ENCODE measurements at regions not wholly inside any gene's neighbourhood (a gene's known extent, or its start where the extent isn't known, plus 50 kb on each side); places are given as distances from the start of the nearest gene placed in this dataset.
A peak's percentile ranks its signal among the peaks of the same experiment; 100 is the strongest.

DNA sequence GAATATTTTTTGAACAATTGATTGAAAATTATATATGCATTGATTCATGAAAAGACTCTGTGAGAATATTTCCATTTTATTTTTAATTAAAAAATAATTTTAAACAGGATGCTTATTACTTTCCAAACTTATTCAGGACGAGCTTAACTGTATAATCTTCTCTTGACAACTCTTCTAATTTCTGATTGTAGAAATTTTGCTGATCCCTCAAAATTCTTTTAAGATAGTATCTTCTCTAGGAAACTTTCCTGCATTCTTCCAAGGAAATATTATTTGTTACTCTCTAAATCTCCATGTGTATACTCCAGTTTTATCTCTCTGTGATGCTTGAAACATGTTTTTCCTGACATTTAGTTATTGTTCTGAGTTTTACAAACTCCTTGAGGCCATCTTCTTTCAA, 197.2 kb downstream of the BCHE start:
- no peaks in the 10 kb centered on the region for H3K36me3 ChIP-seq (ENCODE audit: control insufficient read depth, insufficient read depth, low read length)
- H3K27ac ChIP-seq (ENCODE audit: insufficient read depth, low read length), result no peak overlapping the region
- no peaks in the 10 kb centered on the region for H3K9me1 ChIP-seq (ENCODE audit: insufficient read depth, low read length)
- H3K23ac ChIP-seq (ENCODE audit: low read depth, low read length), result no peak overlapping the region
- no peak overlapping the region for H3K18ac ChIP-seq (ENCODE audit: low read depth, low read length)
- dilution Hi-C loops (cut with HindIII; ENCODE audit: low sequenced_read_pairs, unreplicated experiment) (no loop called here), in situ Hi-C loops (cut with MboI; ENCODE audit: low sequenced_read_pairs) (no loop called here), intact Hi-C loops (cut with micrococcal nuclease) (no loop called here)
- no peak overlapping the region for H2AK5ac ChIP-seq (ENCODE audit: low read depth, low read length)
- no peak overlapping the region for H3K14ac ChIP-seq (replicated peaks; ENCODE audit: low read depth, low read length)
- H3K27me3 ChIP-seq (ENCODE audit: control insufficient read depth, insufficient read depth, low read length), result no peaks in the 10 kb centered on the region
- ChIA-PET POLR2A (ENCODE audit: unreplicated experiment) (no interaction called here), CTCF (no interaction called here)
- no peak overlapping the region for H3K4me3 ChIP-seq (ENCODE audit: insufficient read depth, low read depth, low read length)
- H2AK9ac ChIP-seq (replicated peaks; ENCODE audit: low read depth, low read length, poor library complexity), result no peak overlapping the region
- H3K4ac ChIP-seq (ENCODE audit: low read depth, low read length), result no peak overlapping the region
- H3K4me1 ChIP-seq (ENCODE audit: control insufficient read depth, insufficient read depth, low read length), result no peaks in the 10 kb centered on the region; the same call in 1 of the 2 replicates
- WGBS, 2 experiments (ENCODE audit: extremely low coverage in 2 of 2, insufficient read length in 1 of 2), result no CpG with 5 or more reads among the region's 1 CpG
- no peak for TF ChIP-seq CHD1 (IDR thresholded peaks at IDR 0.05; ENCODE audit: low read depth, low read length)
- 0 out of 2 replicates have a peak, but pooled peaks have one; percentile 21 for TF ChIP-seq MAFK (IDR thresholded peaks at IDR 0.05; ENCODE audit: low read depth, low read length)
- H3K9me3 ChIP-seq (ENCODE audit: control insufficient read depth, insufficient read depth, low read length), result no peaks in the 10 kb centered on the region
- no peak for ATAC-seq (ENCODE audit: low read depth)
- no peak overlapping the region for H2AFZ ChIP-seq (replicated peaks; ENCODE audit: low read length, poor library complexity)
- H2BK120ac ChIP-seq (ENCODE audit: low read depth, low read length), result no peak overlapping the region
- H3K9ac ChIP-seq (ENCODE audit: low read depth, low read length), result no peak overlapping the region
- no peak for DNase-seq
- no peak overlapping the region for H2BK15ac ChIP-seq (ENCODE audit: low read depth, low read length)
- H2BK5ac ChIP-seq (ENCODE audit: low read depth, low read length, poor library complexity, severe bottlenecking), result no peak overlapping the region
- no TSS peak for BruUV-seq (replicated peaks)
- H3K79me1 ChIP-seq (ENCODE audit: low read depth in 1 of 2, low read length in 2 of 2), result no peaks in the 10 kb centered on the region
- no peak overlapping the region for H4K5ac ChIP-seq (ENCODE audit: low read depth, low read length)
- H3K56ac ChIP-seq (ENCODE audit: extremely low read depth, insufficient read depth, low read length), result no peak overlapping the region
- no peak overlapping the region for H4K8ac ChIP-seq (ENCODE audit: low read depth in 2 of 2, low read length in 2 of 2)
- H4K20me1 ChIP-seq (ENCODE audit: insufficient read depth, low read length), result no peaks in the 10 kb centered on the region
- H3K4me2 ChIP-seq (ENCODE audit: low read depth, low read length), result no peak overlapping the region
- H4K91ac ChIP-seq (ENCODE audit: insufficient read depth, low read depth, low read length), result no peak overlapping the region
- H2BK20ac ChIP-seq (ENCODE audit: low read depth, low read length), result no peak overlapping the region

Measured in IMR-90 (cell line).